Endothelial cell of umbilical vein (primary cell): ENCODE measurements at regions not wholly inside any gene's neighbourhood (a gene's known extent, or its start where the extent isn't known, plus 50 kb on each side); places are given as distances from the start of the nearest gene placed in this dataset.

ENCODE experiments used
- BruUV-seq: library from RNA; stranded (reverse); fragments of 400-500 nt; replicated peaks from 2 replicates; lab custom pipeline; 2021; lab: Mats Ljungman, UMichigan
- CTCF ChIA-PET: fragments of 300-600, 350-600 bp; sonication (Branson Sonifier 250); formaldehyde crosslinking; loops from one replicate; lab custom pipeline; 2021; ENCODE audit warnings: antibody characterized with exemption, inconsistent platforms; lab: Charles Lee
- POLR2A ChIA-PET: fragments of 300-600, 350-600 bp; sonication (Branson Sonifier 250); formaldehyde crosslinking; loops from one replicate; lab custom pipeline; 2021; ENCODE audit warnings: antibody characterized with exemption, inconsistent platforms; lab: Charles Lee
- DNase-seq: peaks from one replicate; pipeline ENCODE4 v3.0.0-alpha.2; 2011; ENCODE audit warnings: low read depth, low spot score
- FAIRE-seq: peaks from 2 replicates; lab custom pipeline; 2011; peaks lifted over from hg19 to GRCh38; lab: Jason Lieb, UNC
- H2AFZ ChIP-seq: 2 replicates; pipeline ENCODE4 v1.6.0; 2012; ENCODE audit warnings: low read depth, low read length, control low read depth, inconsistent platforms
- H3K27ac ChIP-seq: 2 replicates; pipeline ENCODE4 v1.5.1; 2011; ENCODE audit warnings: low read depth, mild to moderate bottlenecking, control low read depth, low read length, moderate library complexity; ENCODE audit not compliant: insufficient read depth
- H3K27me3 ChIP-seq, 2 experiments: 2 replicates each; pipeline versions ENCODE4 v1.6.0 to v1.6.1; 2011; ENCODE audit warnings: low read length in 2 of 2, mixed read lengths in 1 of 2; ENCODE audit not compliant: control insufficient read depth in 2 of 2, insufficient read depth in 2 of 2
- H3K36me3 ChIP-seq, 2 experiments: 2 replicates in 1 of 2; 3 replicates in 1 of 2; pipeline ENCODE4 v1.5.1; 2011; ENCODE audit warnings: low read length in 2 of 2, mild to moderate bottlenecking in 1 of 2, moderate library complexity in 1 of 2; ENCODE audit not compliant: control insufficient read depth in 2 of 2, insufficient read depth in 2 of 2; ENCODE audit errors: extremely low read depth in 1 of 2
- H3K4me1 ChIP-seq: 3 replicates; pipeline ENCODE4 v1.5.1; 2011; ENCODE audit warnings: mild to moderate bottlenecking, low read length; ENCODE audit not compliant: control insufficient read depth, insufficient read depth; ENCODE audit errors: extremely low read depth
- H3K4me2 ChIP-seq: 2 replicates; pipeline ENCODE4 v1.6.1; 2011; ENCODE audit warnings: low read length, control low read depth, mixed read lengths; ENCODE audit not compliant: insufficient read depth
- H3K4me3 ChIP-seq, 3 experiments: fragments of 200-600 bp in 1 of 3; sonication (generic), shearing (Covaris generic) in 1 of 3; replicated peaks in 1 of 3; 2 replicates each; pipeline ENCODE4 v1.5.1; 2011 to 2016; ENCODE audit warnings: control low read depth in 3 of 3, low read length in 3 of 3, mild to moderate bottlenecking in 2 of 3, inconsistent platforms in 1 of 3, low read depth in 1 of 3, moderate library complexity in 1 of 3; ENCODE audit not compliant: insufficient read depth in 1 of 3
- H3K79me2 ChIP-seq: 2 replicates; pipeline ENCODE4 v1.6.0; 2012; ENCODE audit warnings: low read length, inconsistent platforms; ENCODE audit not compliant: control insufficient read depth, insufficient read depth
- H3K9ac ChIP-seq: replicated peaks from 2 replicates; pipeline ENCODE3; 2011; ENCODE audit warnings: low read length, control low read depth; ENCODE audit not compliant: insufficient read depth; ENCODE audit errors: extremely low read depth
- H3K9me1 ChIP-seq: replicated peaks from 3 replicates; pipeline ENCODE4 v1.6.0; 2011; ENCODE audit warnings: mild to moderate bottlenecking, low read length; ENCODE audit not compliant: control insufficient read depth, insufficient read depth; ENCODE audit errors: extremely low read depth
- H3K9me3 ChIP-seq: replicated peaks from 2 replicates; pipeline ENCODE4 v1.5.1; 2012; ENCODE audit warnings: low read length, inconsistent platforms; ENCODE audit not compliant: control insufficient read depth, insufficient read depth
- H4K20me1 ChIP-seq: replicated peaks from 2 replicates; pipeline ENCODE3; 2011; ENCODE audit warnings: mild to moderate bottlenecking, low read length; ENCODE audit not compliant: control insufficient read depth, insufficient read depth; ENCODE audit errors: extremely low read depth
- CTCF ChIP-seq, 2 donors: IDR thresholded peaks; 1 replicate in 1 of 2; 2 replicates in 1 of 2; pipeline ENCODE4 v1.5.1; 2011; ENCODE audit warnings: low read length in 2 of 2, mild to moderate bottlenecking in 2 of 2, moderate library complexity in 2 of 2, control low read depth in 1 of 2, inconsistent platforms in 1 of 2, low read depth in 1 of 2; ENCODE audit not compliant: insufficient read depth in 1 of 2; ENCODE audit errors: extremely low read depth in 1 of 2
- EZH2 ChIP-seq: IDR thresholded peaks from 2 replicates; pipeline ENCODE4 v1.6.1; 2012; ENCODE audit warnings: borderline replicate concordance, low read depth, mild to moderate bottlenecking, moderate library complexity, low read length, inconsistent platforms; ENCODE audit not compliant: severe bottlenecking
- FOS ChIP-seq: IDR thresholded peaks from 2 replicates; pipeline ENCODE4 v1.6.1; 2011; ENCODE audit warnings: mild to moderate bottlenecking, low read length, moderate library complexity, borderline replicate concordance; ENCODE audit not compliant: insufficient read depth
- GATA2 ChIP-seq: IDR thresholded peaks from 2 replicates; pipeline ENCODE4 v1.7.0; 2011; ENCODE audit warnings: low read depth, mild to moderate bottlenecking, moderate library complexity, mixed read lengths, low read length; ENCODE audit not compliant: insufficient read length, insufficient read depth
- JUN ChIP-seq: IDR thresholded peaks from 2 replicates; pipeline ENCODE4 v1.6.1; 2011; ENCODE audit warnings: borderline replicate concordance, low read depth; ENCODE audit not compliant: insufficient read length, insufficient read depth
- MAX ChIP-seq: IDR thresholded peaks from 2 replicates; pipeline ENCODE4 v1.6.1; 2011; ENCODE audit not compliant: insufficient read depth, insufficient read length
- MYC ChIP-seq: IDR thresholded peaks from one replicate; pipeline ENCODE4 v1.6.1; 2011; ENCODE audit warnings: mild to moderate bottlenecking, low read depth, low read length
- POLR2A ChIP-seq: IDR thresholded peaks from 2 replicates; pipeline ENCODE4 v1.6.1; 2012; ENCODE audit warnings: low read depth, mild to moderate bottlenecking, control low read depth, low read length
- POLR2AphosphoS5 ChIP-seq: IDR thresholded peaks from 2 replicates; pipeline ENCODE4 v1.6.1; 2012; ENCODE audit warnings: low read depth, mild to moderate bottlenecking, control low read depth, low read length, moderate library complexity; ENCODE audit not compliant: insufficient read depth
- dilution Hi-C: fragments of 300-500 bp; cut with MboI; formaldehyde crosslinking; loops from one replicate; pipeline ENCODE4 v1.15.0; 2019; ENCODE audit warnings: low sequenced_read_pairs; ENCODE audit not compliant: extremely low pct_ligation_motif_present
- intact Hi-C: fragments of 100-400 bp; cut with micrococcal nuclease; formaldehyde crosslinking; loops from one replicate; pipeline ENCODE4 v1.10.0; 2022

- H3K27ac ChIP-seq: no peak overlapping the region
- ChIA-PET CTCF (no interaction called here), POLR2A (no interaction called here)
- H3K9me3 ChIP-seq: no peaks in the 10 kb centered on the region
- BruUV-seq: no TSS peak
- H3K79me2 ChIP-seq: no peaks in the 10 kb centered on the region
- no peaks in the 10 kb centered on the region for H4K20me1 ChIP-seq
- dilution Hi-C loops: no loop called here
- no peaks in the 10 kb centered on the region for H3K36me3 ChIP-seq
- TF ChIP-seq MAX (no peak), JUN (no peak), FOS (no peak), MYC (no peak), POLR2A (no peak), EZH2 (no peak)
- H3K27me3 ChIP-seq: no peaks in the 10 kb centered on the region
- H3K9me1 ChIP-seq: no peaks in the 10 kb centered on the region
- DNase-seq (no peak), FAIRE-seq (no peak)
- no peak overlapping the region for H3K9ac ChIP-seq
- no peak overlapping the region for H2AFZ ChIP-seq
- intact Hi-C loops: no loop called here
- H3K4me2 ChIP-seq: no peak overlapping the region
- H3K4me3 ChIP-seq: no peak overlapping the region
- no peaks in the 10 kb centered on the region for H3K4me1 ChIP-seq
Observed at GRCh38 chr14:78029601-78030372, 140.4 kb upstream of the NRXN3 start.

GRCh38 chr14:78043349-78043748 is 126.8 kb upstream of the NRXN3 start:
- no peaks in the 10 kb centered on the region for H3K79me2 ChIP-seq
- dilution Hi-C loops: no loop called here
- H3K27me3 ChIP-seq: no peaks in the 10 kb centered on the region
- H2AFZ ChIP-seq: no peak overlapping the region
- no peak overlapping the region for H3K27ac ChIP-seq
- FAIRE-seq (no peak), DNase-seq (no peak)
- H3K9me3 ChIP-seq: no peaks in the 10 kb centered on the region
- intact Hi-C loops: no loop called here
- H3K36me3 ChIP-seq: no peaks in the 10 kb centered on the region
- ChIA-PET POLR2A (no interaction called here), CTCF (interaction anchor here (1.1 kb wide), 1 partner anchor 12 kb away, joined by 3 read pairs; no protein-coding TSS in a partner anchor)
- BruUV-seq: no TSS peak
- no peaks in the 10 kb centered on the region for H3K4me1 ChIP-seq
- no peaks in the 10 kb centered on the region for H3K9me1 ChIP-seq
- H3K4me2 ChIP-seq: no peak overlapping the region
- no peak overlapping the region for H3K4me3 ChIP-seq
- TF ChIP-seq MYC (no peak), POLR2A (no peak), FOS (no peak), EZH2 (no peak), GATA2 (no peak), POLR2AphosphoS5 (no peak), JUN (no peak), MAX (no peak), CTCF (IDR thresholded peaks at IDR 0.05; ENCODE audit: extremely low read depth in 1 of 2, insufficient read depth in 1 of 2, low read depth in 1 of 2, low read length in 2 of 2) (no peak)
- H3K9ac ChIP-seq: no peak overlapping the region
- no peaks in the 10 kb centered on the region for H4K20me1 ChIP-seq
